HEK293 (cell line): ENCODE measurements at regions not wholly inside any gene's neighbourhood (a gene's known extent, or its start where the extent isn't known, plus 50 kb on each side); places are given as distances from the start of the nearest gene placed in this dataset.

ENCODE experiments used
- CTCF ChIP-seq: fragments of 450-650 bp; formaldehyde crosslinking; IDR thresholded peaks from 2 replicates; pipeline ENCODE4 v1.5.1; 2016; ENCODE audit warnings: missing biosample characterization, missing genetic modification characterization
- PATZ1 ChIP-seq: fragments of 450-650 bp; formaldehyde crosslinking; IDR thresholded peaks from 2 replicates; pipeline ENCODE4 v1.5.1; 2016; ENCODE audit warnings: missing biosample characterization, missing genetic modification characterization
- RBAK ChIP-seq: fragments of 450-650 bp; formaldehyde crosslinking; IDR thresholded peaks from 2 replicates; pipeline ENCODE4 v1.5.1; 2016; ENCODE audit warnings: missing biosample characterization, missing genetic modification characterization
- TCF7L2 ChIP-seq: IDR thresholded peaks from 2 replicates; pipeline ENCODE4 v1.6.1; 2011; ENCODE audit warnings: low read depth, mild to moderate bottlenecking, inconsistent platforms, low read length, moderate library complexity, borderline replicate concordance
- ZBTB10 ChIP-seq: fragments of 450-650 bp; formaldehyde crosslinking; IDR thresholded peaks from 2 replicates; pipeline ENCODE4 v1.5.1; 2016; ENCODE audit warnings: missing biosample characterization, missing genetic modification characterization
- ZBTB11 ChIP-seq: fragments of 450-650 bp; formaldehyde crosslinking; conservative IDR thresholded peaks from 2 replicates; pipeline ENCODE4 v1.5.1; 2016; ENCODE audit warnings: low read depth, missing biosample characterization, missing genetic modification characterization
- ZNF175 ChIP-seq: fragments of 450-650 bp; formaldehyde crosslinking; IDR thresholded peaks from 2 replicates; pipeline ENCODE4 v1.5.1; 2016; ENCODE audit warnings: missing biosample characterization, missing genetic modification characterization
- ZNF747 ChIP-seq: fragments of 450-650 bp; formaldehyde crosslinking; IDR thresholded peaks from 2 replicates; pipeline ENCODE4 v1.5.1; 2016; ENCODE audit warnings: missing biosample characterization, missing genetic modification characterization

GRCh38 chr11:115555336-115556090 lies 51.3 kb upstream of the CADM1 start:
- TF ChIP-seq ZNF747 (tag by site-specific recombination) (no peak), PATZ1 (tag by site-specific recombination) (no peak), ZNF175 (tag by site-specific recombination) (no peak), TCF7L2 (no peak), RBAK (tag by site-specific recombination) (no peak), ZBTB10 (tag by site-specific recombination) (no peak), CTCF (tag by site-specific recombination) (no peak), ZBTB11 (no peak)
